Ishikawa (cell line): ENCODE measurements at regions not wholly inside any gene's neighbourhood (a gene's known extent, or its start where the extent isn't known, plus 50 kb on each side); places are given as distances from the start of the nearest gene placed in this dataset.

ENCODE experiments used
- CEBPB ChIP-seq: IDR thresholded peaks from 2 replicates; pipeline ENCODE4 v1.6.1; 2012
- CREB1 ChIP-seq: IDR thresholded peaks from 2 replicates; pipeline ENCODE4 v1.6.1; 2012; ENCODE audit warnings: low read depth
- EP300 ChIP-seq: IDR thresholded peaks from 2 replicates; pipeline ENCODE4 v1.6.1; 2012; ENCODE audit warnings: borderline replicate concordance
- FOXM1 ChIP-seq: IDR thresholded peaks from 2 replicates; pipeline ENCODE4 v1.6.1; 2012; ENCODE audit warnings: low read depth, borderline replicate concordance
- MAX ChIP-seq: IDR thresholded peaks from 2 replicates; pipeline ENCODE4 v1.6.1; 2012
- RAD21 ChIP-seq: IDR thresholded peaks from 2 replicates; pipeline ENCODE4 v1.6.1; 2012; ENCODE audit warnings: low read depth
- REST ChIP-seq: IDR thresholded peaks from 2 replicates; pipeline ENCODE4 v1.6.1; 2012; ENCODE audit warnings: low read depth, mild to moderate bottlenecking
- TAF1 ChIP-seq: IDR thresholded peaks from 2 replicates; pipeline ENCODE4 v1.6.1; 2012; ENCODE audit warnings: low read depth, mild to moderate bottlenecking
- TCF12 ChIP-seq: IDR thresholded peaks from 2 replicates; pipeline ENCODE4 v1.6.1; 2012; ENCODE audit warnings: low read depth
- TEAD4 ChIP-seq: IDR thresholded peaks from 2 replicates; pipeline ENCODE4 v1.6.1; 2012
- USF1 ChIP-seq: IDR thresholded peaks from 2 replicates; pipeline ENCODE4 v1.6.1; 2012
- YY1 ChIP-seq: IDR thresholded peaks from 2 replicates; pipeline ENCODE4 v1.6.1; 2012; ENCODE audit warnings: low read depth

GRCh38 chr3:96480881-96481280 is 333.5 kb upstream of the EPHA6 start:
- TF ChIP-seq TAF1 (no peak), CEBPB (no peak), YY1 (no peak), TCF12 (no peak), USF1 (no peak), REST (no peak), RAD21 (no peak), TEAD4 (no peak), FOXM1 (no peak), EP300 (no peak), CREB1 (no peak), MAX (no peak)
